GM23248 (cell line): ENCODE measurements at regions not wholly inside any gene's neighbourhood (a gene's known extent, or its start where the extent isn't known, plus 50 kb on each side); places are given as distances from the start of the nearest gene placed in this dataset.

Source experiments
- EZH2 ChIP-seq: fragments of 200-600 bp; sonication (generic); IDR thresholded peaks from 2 replicates; pipeline ENCODE4 v1.6.1; 2018; ENCODE audit warnings: antibody characterized with exemption, mild to moderate bottlenecking; ENCODE audit not compliant: insufficient read depth, poor library complexity, severe bottlenecking
- EZH2phosphoT487 ChIP-seq: fragments of 200-600 bp; sonication (generic); IDR thresholded peaks from 2 replicates; pipeline ENCODE4 v1.6.1; 2018; ENCODE audit warnings: antibody characterized with exemption, moderate library complexity, mild to moderate bottlenecking, low read depth; ENCODE audit not compliant: insufficient read depth

- TF ChIP-seq EZH2 = no peak
- no peak for TF ChIP-seq EZH2phosphoT487
Measured at GRCh38 chr19:31068268-31068667, 281.0 kb downstream of the TSHZ3 start.
